H1 (cell line): ENCODE measurements at regions not wholly inside any gene's neighbourhood (a gene's known extent, or its start where the extent isn't known, plus 50 kb on each side); places are given as distances from the start of the nearest gene placed in this dataset.
A peak's percentile ranks its signal among the peaks of the same experiment; 100 is the strongest.

Experiments used
- CTCF ChIA-PET: fragments of 300-600 bp; sonication (Branson Sonifier 250); formaldehyde crosslinking; loops from one replicate; lab custom pipeline; 2021; ENCODE audit not compliant: partially characterized antibody; lab: Charles Lee
- POLR2A ChIA-PET: fragments of 300-600 bp; sonication (Branson Sonifier 250); formaldehyde crosslinking; loops from one replicate; lab custom pipeline; 2021; ENCODE audit warnings: inconsistent platforms; ENCODE audit not compliant: partially characterized antibody; lab: Charles Lee
- DNase-seq, 2 experiments: peaks; one replicate each; pipeline versions ENCODE4 v3.0.0 to v3.0.0-alpha.2; 2010 to 2022; ENCODE audit warnings: low spot score in 2 of 2, low read depth in 1 of 2, mixed read lengths in 1 of 2
- FAIRE-seq: peaks from 2 replicates; lab custom pipeline; 2011; peaks lifted over from hg19 to GRCh38; lab: Jason Lieb, UNC
- H2AFZ ChIP-seq: 2 replicates; pipeline ENCODE4 v1.8.1; 2012; ENCODE audit warnings: low read length, inconsistent platforms
- H2AK5ac ChIP-seq: 2 replicates; pipeline ENCODE4 v1.6.1; 2013; ENCODE audit warnings: low read depth, low read length
- H2BK120ac ChIP-seq: replicated peaks from 2 replicates; pipeline ENCODE3; 2013; ENCODE audit warnings: low read depth, low read length, inconsistent platforms
- H2BK12ac ChIP-seq: 2 replicates; pipeline ENCODE4 v1.6.1; 2013; ENCODE audit warnings: low read depth, low read length
- H2BK15ac ChIP-seq: 2 replicates; pipeline ENCODE4 v1.6.1; 2013; ENCODE audit warnings: low read length
- H2BK20ac ChIP-seq: 2 replicates; pipeline ENCODE4 v1.6.1; 2013; ENCODE audit warnings: low read length
- H2BK5ac ChIP-seq: 2 replicates; pipeline ENCODE4 v1.6.1; 2013; ENCODE audit warnings: low read depth, low read length
- H3K14ac ChIP-seq: 2 replicates; pipeline ENCODE4 v1.6.1; 2013; ENCODE audit warnings: inconsistent platforms; ENCODE audit not compliant: insufficient read length
- H3K18ac ChIP-seq: 2 replicates; pipeline ENCODE4 v1.6.1; 2013; ENCODE audit warnings: low read length; ENCODE audit errors: extremely low read depth
- H3K23ac ChIP-seq: 2 replicates; pipeline ENCODE4 v1.6.1; 2013; ENCODE audit warnings: inconsistent platforms; ENCODE audit not compliant: insufficient read length
- H3K23me2 ChIP-seq: 2 replicates; pipeline ENCODE4 v1.6.1; 2013; ENCODE audit warnings: low read depth, low read length
- H3K27ac ChIP-seq: 2 replicates; pipeline ENCODE4 v1.6.1; 2011; ENCODE audit warnings: low read depth, low read length, inconsistent platforms
- H3K27me3 ChIP-seq, 4 experiments: replicated peaks in 1 of 4; 1 replicate in 1 of 4; 2 replicates in 3 of 4; pipeline versions ENCODE4 v1.6.1 to v1.8.1; 2011 to 2013; ENCODE audit warnings: low read length in 3 of 4, mild to moderate bottlenecking in 3 of 4, inconsistent platforms in 2 of 4, mixed read lengths in 2 of 4, moderate library complexity in 1 of 4; ENCODE audit not compliant: control insufficient read depth in 3 of 4, insufficient read depth in 3 of 4; ENCODE audit errors: extremely low read depth in 1 of 4
- H3K36me3 ChIP-seq, 4 experiments: 2 replicates each; pipeline versions ENCODE4 v1.6.1 to v1.8.1; 2011 to 2013; ENCODE audit warnings: mild to moderate bottlenecking in 4 of 4, low read length in 3 of 4, moderate library complexity in 2 of 4, control low read depth in 1 of 4, inconsistent platforms in 1 of 4; ENCODE audit not compliant: insufficient read depth in 4 of 4, control insufficient read depth in 2 of 4
- H3K4ac ChIP-seq: replicated peaks from 2 replicates; pipeline ENCODE3; 2013; ENCODE audit warnings: low read length, low read depth, mixed read lengths, inconsistent platforms; ENCODE audit not compliant: insufficient read length
- H3K4me1 ChIP-seq, 4 experiments: replicated peaks in 1 of 4; 1 replicate in 1 of 4; 2 replicates in 3 of 4; pipeline versions ENCODE4 v1.6.1 to v1.8.1; 2011 to 2013; ENCODE audit warnings: low read length in 3 of 4, inconsistent platforms in 2 of 4, mixed read lengths in 1 of 4; ENCODE audit not compliant: insufficient read depth in 4 of 4, control insufficient read depth in 3 of 4
- H3K4me2 ChIP-seq, 2 experiments: 2 replicates each; pipeline versions ENCODE4 v1.6.1 to v1.8.1; 2011 to 2013; ENCODE audit warnings: low read depth in 2 of 2, low read length in 2 of 2, control low read depth in 1 of 2, inconsistent platforms in 1 of 2, mild to moderate bottlenecking in 1 of 2; ENCODE audit not compliant: insufficient read depth in 1 of 2
- H3K4me3 ChIP-seq, 4 experiments: fragments of 200-600, 300-600 bp in 1 of 4; sonication (generic), shearing (Covaris generic), sonication (Bioruptor Twin) in 1 of 4; 2 replicates each; pipeline versions ENCODE4 v1.5.1 to v1.8.1; 2011 to 2016; ENCODE audit warnings: low read length in 4 of 4, low read depth in 3 of 4, control low read depth in 2 of 4, inconsistent platforms in 2 of 4, mild to moderate bottlenecking in 2 of 4, mixed read lengths in 1 of 4, moderate library complexity in 1 of 4; ENCODE audit not compliant: insufficient read depth in 2 of 4; ENCODE audit errors: extremely low read depth in 1 of 4
- H3K56ac ChIP-seq: replicated peaks from 2 replicates; pipeline ENCODE3; 2013; ENCODE audit warnings: low read depth, mild to moderate bottlenecking, mixed read lengths, low read length, inconsistent platforms; ENCODE audit not compliant: insufficient read length
- H3K79me1 ChIP-seq: 2 replicates; pipeline ENCODE4 v1.6.1; 2013; ENCODE audit warnings: low read depth, low read length, control low read depth
- H3K79me2 ChIP-seq, 2 experiments: 2 replicates each; pipeline versions ENCODE4 v1.6.1 to v1.8.1; 2012 to 2013; ENCODE audit warnings: low read length in 2 of 2, mild to moderate bottlenecking in 2 of 2, inconsistent platforms in 1 of 2; ENCODE audit not compliant: insufficient read depth in 2 of 2, control insufficient read depth in 1 of 2
- H3K9ac ChIP-seq, 4 experiments: replicated peaks in 1 of 4; 1 replicate in 1 of 4; 2 replicates in 3 of 4; pipeline versions ENCODE4 v1.6.1 to v1.8.1; 2011 to 2013; ENCODE audit warnings: low read depth in 3 of 4, low read length in 3 of 4, control low read depth in 2 of 4, mild to moderate bottlenecking in 2 of 4, moderate library complexity in 2 of 4, inconsistent platforms in 1 of 4; ENCODE audit errors: extremely low read depth in 1 of 4
- H3K9me3 ChIP-seq, 2 experiments: 2 replicates each; pipeline versions ENCODE4 v1.6.1 to v1.8.1; 2012 to 2013; ENCODE audit warnings: mild to moderate bottlenecking in 2 of 2, moderate library complexity in 2 of 2, control low read depth in 1 of 2, inconsistent platforms in 1 of 2, low read depth in 1 of 2, low read length in 1 of 2, mixed read lengths in 1 of 2; ENCODE audit not compliant: insufficient read depth in 2 of 2
- H4K20me1 ChIP-seq, 2 experiments: replicated peaks in 1 of 2; 2 replicates each; pipeline versions ENCODE3 to v1.8.1; 2011 to 2013; ENCODE audit warnings: inconsistent platforms in 2 of 2, low read length in 2 of 2, mild to moderate bottlenecking in 1 of 2; ENCODE audit not compliant: insufficient read depth in 2 of 2, control insufficient read depth in 1 of 2
- H4K5ac ChIP-seq: 2 replicates; pipeline ENCODE4 v1.6.1; 2013; ENCODE audit warnings: low read length, low read depth, mixed read lengths, inconsistent platforms; ENCODE audit not compliant: insufficient read length
- H4K8ac ChIP-seq: 2 replicates; pipeline ENCODE4 v1.8.0; 2013; ENCODE audit warnings: mild to moderate bottlenecking, moderate library complexity, low read length, inconsistent platforms; ENCODE audit not compliant: insufficient read depth; ENCODE audit errors: extremely low read depth
- H4K91ac ChIP-seq: replicated peaks from 2 replicates; pipeline ENCODE3; 2013; ENCODE audit warnings: low read length, mixed read lengths, inconsistent platforms; ENCODE audit not compliant: insufficient read length
- JUND ChIP-seq: IDR thresholded peaks from 2 replicates; pipeline ENCODE4 v1.6.1; 2011; ENCODE audit warnings: mild to moderate bottlenecking, improper control_type of control experiment, low read length
- TEAD4 ChIP-seq: IDR thresholded peaks from 2 replicates; pipeline ENCODE4 v1.6.1; 2012; ENCODE audit warnings: low read depth, low read length, inconsistent platforms, mixed read lengths
- WGBS, 2 experiments: shearing (Covaris generic) in 1 of 2; methylation state at CpG; one replicate each; pipeline versions ENCODE4 v1.1.6 to v1.1.7; 2013 to 2015; ENCODE audit warnings: low lambda C conversion rate in 2 of 2, mixed read lengths in 2 of 2, inconsistent platforms in 1 of 2, low coverage in 1 of 2, missing lambda C conversion rate in 1 of 2; ENCODE audit not compliant: insufficient replicate concordance in 2 of 2, insufficient coverage in 1 of 2, insufficient read length in 1 of 2; ENCODE audit errors: extremely low coverage in 1 of 2, missing lambda C conversion rate in 1 of 2; 5-methylcytosine and 5-hydroxymethylcytosine counted together

DNA sequence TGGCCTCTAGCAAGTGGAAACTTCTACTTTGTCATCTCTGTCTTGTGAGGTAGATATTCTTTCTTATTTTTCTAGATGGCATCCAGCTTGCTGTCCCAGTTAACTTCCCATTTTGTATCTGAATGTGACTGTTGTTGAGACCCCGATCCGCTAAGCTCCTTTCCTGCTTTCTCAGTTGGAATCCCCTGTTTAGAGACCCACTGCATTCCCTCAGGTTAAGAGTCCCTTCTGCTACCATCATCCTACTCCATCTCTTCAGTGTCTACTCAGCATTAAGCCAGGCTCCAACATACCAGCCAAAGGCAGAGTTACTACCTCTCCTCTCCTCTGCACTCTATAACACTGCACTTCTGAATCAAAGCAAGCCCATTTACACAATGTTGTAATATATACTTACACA lies 1300.4 kb upstream of the CHAC2 start:
- Histone ChIP-seq H3K56ac (no peak overlapping the region), H4K5ac (no peak overlapping the region)
- 63% methylated on average over 2 of the region's 2 CpGs; no CpG with 5 or more reads in 1 of the 2 experiments for WGBS, 2 experiments
- TF ChIP-seq TEAD4 (peak; percentile 62; the same call in 1 of the 2 replicates), JUND (no peak)

More for the DNA sequence above, 1300.4 kb upstream of the CHAC2 start:
- FAIRE-seq = no peak
- Histone ChIP-seq H2BK12ac (no peak overlapping the region), H2BK5ac (no peak overlapping the region), H3K4me2 (no peak overlapping the region), H3K4me3 (no peak overlapping the region), H3K18ac (no peak overlapping the region), H4K20me1 (no peaks in the 10 kb centered on the region), H3K79me1 (no peaks in the 10 kb centered on the region), H3K23me2 (no peaks in the 10 kb centered on the region; the same call in 1 of the 2 replicates), H3K14ac (no peak overlapping the region), H2BK120ac (no peak overlapping the region), H2BK20ac (no peak overlapping the region), H4K91ac (no peak overlapping the region), H3K27me3 (peaks cover 0 to 4% (median 0%) of the 10 kb centered on the region in 4 experiments; a peak in 2 of 7 replicates), H3K9me3 (peaks cover 3 to 5% of the 10 kb centered on the region in 2 experiments; a peak in 2 of 4 replicates), H3K4ac (no peak overlapping the region), H3K9ac (no peak overlapping the region), H3K36me3 (peaks cover 0 to 3% (median 0%) of the 10 kb centered on the region in 4 experiments; a peak in 1 of 8 replicates), H3K27ac (no peak overlapping the region), H2BK15ac (no peak overlapping the region), H3K4me1 (peaks cover 0 to 7% (median 0%) of the 10 kb centered on the region in 4 experiments; a peak in 3 of 7 replicates), H2AFZ (no peak overlapping the region), H3K79me2 (no peaks in the 10 kb centered on the region), H2AK5ac (no peak overlapping the region), H3K23ac (no peak overlapping the region), H4K8ac (no peak overlapping the region)
- no peak for DNase-seq
- POLR2A ChIA-PET = no interaction called here
- CTCF ChIA-PET = no interaction called here
